ENCODE measurements at regions not wholly inside any gene's neighbourhood (a gene's known extent, or its start where the extent isn't known, plus 50 kb on each side); places are given as distances from the start of the nearest gene placed in this dataset.

DNA sequence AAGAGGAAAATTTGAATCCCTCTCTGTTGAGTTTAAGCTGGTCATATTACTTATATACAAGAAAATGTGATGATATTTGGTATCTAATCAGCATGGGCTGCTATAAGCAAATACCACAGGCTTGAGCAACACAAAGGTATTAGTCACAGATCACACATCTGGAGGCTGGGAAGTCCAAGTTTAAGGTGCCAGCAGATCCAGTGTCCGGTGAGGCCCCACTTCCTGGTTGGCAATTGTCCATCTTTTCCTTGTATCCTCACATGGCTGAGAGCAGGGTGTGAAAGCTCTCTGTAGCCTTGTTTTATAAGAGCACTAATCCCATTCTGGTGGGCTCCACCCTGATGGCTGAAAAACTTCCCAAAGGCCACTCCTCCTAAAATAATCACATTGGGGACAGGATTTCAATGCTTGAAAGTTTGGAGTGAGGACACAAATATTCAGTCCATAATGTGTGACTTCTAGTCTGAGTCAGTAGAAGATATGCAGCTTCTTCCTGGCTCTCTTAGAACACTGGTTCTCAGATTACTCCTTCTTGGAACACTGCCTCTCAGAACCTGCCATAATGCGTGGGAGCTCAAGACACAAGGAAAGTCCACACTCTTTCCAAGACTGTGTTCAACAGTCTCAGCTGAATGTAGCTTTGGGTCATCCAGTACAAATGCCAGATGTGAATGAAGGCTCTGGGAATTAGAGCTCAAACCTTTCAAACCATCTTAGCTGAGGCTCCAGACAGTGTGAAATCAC, 124.1 kb downstream of the PRDM9 start:
- TF ChIP-seq, protein P1, sequence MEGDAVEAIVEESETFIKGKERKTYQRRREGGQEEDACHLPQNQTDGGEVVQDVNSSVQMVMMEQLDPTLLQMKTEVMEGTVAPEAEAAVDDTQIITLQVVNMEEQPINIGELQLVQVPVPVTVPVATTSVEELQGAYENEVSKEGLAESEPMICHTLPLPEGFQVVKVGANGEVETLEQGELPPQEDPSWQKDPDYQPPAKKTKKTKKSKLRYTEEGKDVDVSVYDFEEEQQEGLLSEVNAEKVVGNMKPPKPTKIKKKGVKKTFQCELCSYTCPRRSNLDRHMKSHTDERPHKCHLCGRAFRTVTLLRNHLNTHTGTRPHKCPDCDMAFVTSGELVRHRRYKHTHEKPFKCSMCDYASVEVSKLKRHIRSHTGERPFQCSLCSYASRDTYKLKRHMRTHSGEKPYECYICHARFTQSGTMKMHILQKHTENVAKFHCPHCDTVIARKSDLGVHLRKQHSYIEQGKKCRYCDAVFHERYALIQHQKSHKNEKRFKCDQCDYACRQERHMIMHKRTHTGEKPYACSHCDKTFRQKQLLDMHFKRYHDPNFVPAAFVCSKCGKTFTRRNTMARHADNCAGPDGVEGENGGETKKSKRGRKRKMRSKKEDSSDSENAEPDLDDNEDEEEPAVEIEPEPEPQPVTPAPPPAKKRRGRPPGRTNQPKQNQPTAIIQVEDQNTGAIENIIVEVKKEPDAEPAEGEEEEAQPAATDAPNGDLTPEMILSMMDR (IDR thresholded peaks at IDR 0.05 in 4 of 5, conservative IDR thresholded peaks at IDR 0.05 in 1 of 5): no peak
- TF ChIP-seq POLR2A (IDR thresholded peaks at IDR 0.05): no peak
